ENCODE measurements at regions not wholly inside any gene's neighbourhood (a gene's known extent, or its start where the extent isn't known, plus 50 kb on each side); places are given as distances from the start of the nearest gene placed in this dataset.
A peak's percentile ranks its signal among the peaks of the same experiment; 100 is the strongest.
"Not testable (repeated sequence)": the region's sequence is repeated elsewhere in the genome, so short reads cannot be mapped to it uniquely, and the experiment has no call there.

DNA sequence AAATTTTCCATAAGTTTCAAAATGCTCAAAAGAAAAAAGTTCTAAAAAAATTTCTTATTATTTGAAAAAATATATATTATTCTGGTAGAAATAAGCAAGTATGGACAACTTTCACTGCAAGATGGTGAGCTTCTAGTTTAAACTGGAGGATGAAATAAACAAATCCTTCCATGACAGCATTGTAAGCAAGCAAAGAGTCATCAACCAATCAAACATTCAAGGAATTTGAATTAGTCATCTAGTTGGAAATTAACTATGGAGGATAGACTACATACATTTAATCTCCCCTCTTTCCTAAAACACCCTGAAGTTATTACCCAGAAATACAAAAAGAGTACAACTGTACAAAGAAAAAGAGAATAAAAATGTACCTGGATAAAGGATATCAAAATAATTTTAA, 51.0 kb upstream of the IRX5 start:
- peak; percentile 1 for DNase-seq (ENCODE audit: low read depth)

GRCh38 chr16:54878301-54878700, 52.4 kb upstream of the IRX5 start:
- no peak for DNase-seq (ENCODE audit: low read depth)

- no peak for DNase-seq (ENCODE audit: low read depth)
Observed at GRCh38 chr16:54875443-54875842, 55.2 kb upstream of the IRX5 start.

DNA sequence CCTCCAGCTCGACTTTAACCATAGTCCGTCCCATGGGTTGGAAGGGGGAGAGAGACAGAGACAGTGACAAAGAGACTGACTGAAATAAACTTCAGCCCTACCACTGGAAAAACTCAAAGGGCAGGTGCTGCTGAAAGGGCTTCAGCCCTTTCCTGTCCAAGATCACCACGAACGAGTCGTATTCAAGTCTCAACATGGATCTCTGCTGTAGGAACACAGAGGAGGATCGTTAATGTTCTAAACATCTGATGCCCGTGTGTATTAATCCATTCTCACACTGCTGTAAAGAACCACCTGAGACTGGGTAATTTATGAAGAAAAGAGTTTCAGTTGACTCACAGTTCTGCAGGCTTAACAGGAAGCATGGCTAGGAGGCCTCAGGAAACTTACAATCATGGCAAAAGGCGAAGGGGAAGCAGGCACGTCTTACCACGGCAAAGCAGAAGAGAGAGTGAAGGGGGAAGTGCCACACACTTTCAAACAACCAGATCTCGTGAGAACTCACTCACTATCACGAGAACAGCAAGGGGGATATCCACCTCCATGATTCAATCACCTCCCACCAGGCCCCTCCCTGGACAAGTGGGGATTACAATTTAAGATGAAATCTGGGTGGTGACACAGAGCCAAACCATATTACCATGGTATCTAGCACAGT, 56.8 kb upstream of the IRX5 start:
- not testable (repeated sequence) for DNase-seq (ENCODE audit: low read depth)

DNA sequence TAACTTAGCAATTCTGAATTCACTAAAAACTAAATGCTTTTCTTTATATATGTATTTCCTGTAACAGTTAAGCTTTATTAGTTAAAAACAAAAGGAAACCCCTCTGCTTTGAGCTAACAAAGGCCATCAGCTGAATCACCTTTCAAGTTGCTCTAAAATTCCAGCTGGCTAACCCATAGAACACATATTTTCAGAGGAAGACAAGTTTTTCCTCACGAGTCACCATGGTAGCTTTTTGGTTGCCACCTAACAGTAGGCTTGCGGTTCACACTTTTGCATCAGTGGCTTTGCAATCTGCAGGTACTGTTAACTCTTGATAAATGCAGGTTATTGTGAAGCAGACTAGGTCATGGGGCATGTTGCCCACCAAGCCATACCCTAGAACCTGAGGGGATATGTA, 57.6 kb upstream of the IRX5 start:
- DNase-seq (ENCODE audit: low read depth) = no peak

DNA sequence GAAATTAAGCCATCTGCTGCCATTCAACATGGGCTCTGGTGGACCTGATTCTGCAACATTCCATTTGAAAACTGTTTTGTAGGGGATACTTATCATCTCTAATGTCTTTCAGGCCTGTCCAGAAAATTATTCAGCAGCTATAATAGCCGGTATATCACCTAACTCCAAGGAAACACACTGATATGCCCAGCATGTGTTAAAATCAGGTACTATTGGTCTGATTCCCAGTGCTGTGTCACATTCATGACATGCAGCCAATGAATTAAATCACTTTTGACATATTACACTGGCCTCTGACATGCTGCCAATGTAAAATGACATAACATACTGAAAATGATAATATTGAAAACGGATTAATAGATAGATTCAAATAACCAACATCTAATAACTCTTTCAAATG, 60.5 kb upstream of the IRX5 start:
- DNase-seq (ENCODE audit: low read depth) = no peak

- peak; percentile 17 for DNase-seq (ENCODE audit: low read depth)
Observed at GRCh38 chr16:54867302-54867832, 63.3 kb upstream of the IRX5 start.

- DNase-seq (ENCODE audit: low read depth) = no peak
Observed at GRCh38 chr16:54862529-54862928, 68.1 kb upstream of the IRX5 start.

- DNase-seq (ENCODE audit: low read depth) = no peak
Observed at GRCh38 chr16:54856871-54857270, 73.8 kb upstream of the IRX5 start.

DNA sequence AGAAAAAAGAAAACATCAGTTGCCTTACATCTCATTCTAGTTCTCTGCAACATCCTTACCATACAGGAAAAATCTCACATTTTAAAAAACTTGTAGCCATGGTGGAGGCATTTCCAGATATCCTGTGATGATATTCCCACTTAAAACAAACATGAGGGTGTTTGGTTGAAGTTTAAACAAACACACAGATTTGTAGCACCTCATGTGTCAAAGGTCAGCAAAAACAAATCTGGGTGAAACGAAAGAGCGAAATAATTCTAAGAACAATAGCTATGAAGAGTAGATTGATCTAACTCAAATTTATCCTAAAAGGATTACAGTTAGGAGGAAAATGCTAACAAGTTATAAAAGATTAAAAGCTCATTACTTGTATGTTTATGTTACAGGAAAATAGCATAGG, 83.1 kb upstream of the IRX5 start:
- DNase-seq (ENCODE audit: low read depth) = no peak

DNA sequence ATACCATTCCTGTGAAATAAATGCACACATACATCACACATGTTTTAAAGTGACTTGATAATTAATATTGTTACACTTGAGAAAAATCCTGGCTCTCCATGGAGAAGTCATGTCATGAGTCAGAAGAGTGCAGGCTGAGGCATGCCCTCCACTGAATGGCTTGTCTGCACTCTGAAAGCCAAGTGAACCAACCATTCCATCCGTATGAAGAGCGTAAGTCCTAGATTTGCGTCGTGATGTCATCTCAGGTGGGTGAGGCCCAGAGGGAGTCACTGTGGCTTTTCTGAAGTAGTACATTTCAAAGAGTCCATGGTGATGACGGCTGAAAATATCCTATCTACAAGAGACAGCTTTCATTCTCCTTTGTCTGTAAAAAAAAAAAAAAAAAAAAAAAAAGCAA, 83.5 kb upstream of the IRX5 start:
- peak; percentile 11 for DNase-seq (ENCODE audit: low read depth)

- peak; percentile 20 for DNase-seq (ENCODE audit: low read depth)
Observed at GRCh38 chr16:54846766-54847165, 83.9 kb upstream of the IRX5 start.

DNA sequence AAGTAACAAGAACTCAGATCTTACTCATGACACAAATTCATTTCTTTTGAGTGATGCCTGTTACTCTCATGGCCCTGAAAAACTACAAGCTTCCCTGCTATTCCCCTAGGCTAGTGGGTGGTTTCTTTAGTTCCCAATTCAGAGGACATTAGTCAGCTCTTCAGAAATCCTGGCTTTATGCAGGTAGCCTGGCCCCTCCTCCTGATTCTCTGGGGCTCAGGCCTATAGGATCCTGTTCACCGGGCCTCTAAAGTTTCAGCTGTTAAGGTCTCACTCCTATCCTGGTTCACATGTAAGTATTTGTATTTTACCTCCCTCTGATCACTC, 87.3 kb upstream of the IRX5 start:
- no peak for DNase-seq (ENCODE audit: low read depth)

DNA sequence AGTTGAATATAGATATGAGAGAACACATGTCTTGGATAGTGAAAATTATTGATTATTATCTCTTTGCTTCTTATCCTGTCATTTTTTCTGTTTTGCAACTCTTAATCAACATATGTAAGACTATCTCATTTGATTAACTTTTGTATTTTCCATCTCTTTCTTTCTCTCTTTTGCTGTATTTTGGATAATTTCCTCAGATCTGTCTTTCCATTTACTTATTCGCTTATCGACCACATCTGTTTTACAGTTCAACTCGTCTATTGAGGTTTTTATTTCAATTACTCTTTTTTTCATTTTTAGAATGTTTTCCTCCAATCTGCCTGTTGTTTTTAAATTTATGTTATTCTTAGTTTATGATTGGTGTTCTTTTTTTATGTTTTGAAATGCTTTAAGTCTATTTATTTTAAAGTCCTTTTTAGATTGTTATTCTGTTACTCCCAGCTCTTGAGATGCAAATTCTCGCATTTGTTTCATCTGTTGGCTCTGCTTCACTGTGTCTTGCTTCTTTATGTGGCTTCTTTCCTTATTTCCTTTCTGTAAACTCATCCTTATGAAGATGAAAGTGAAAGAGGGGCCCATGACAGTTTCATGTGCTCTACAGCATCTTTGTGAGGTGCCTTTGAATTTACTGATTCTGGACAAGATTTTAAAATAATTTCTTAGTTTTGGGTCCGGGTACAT, 87.8 kb upstream of the IRX5 start:
- no peak for DNase-seq (ENCODE audit: low read depth)

GRCh38 chr16:54829691-54830090, 101.0 kb upstream of the IRX5 start:
- DNase-seq (ENCODE audit: low read depth) = no peak

DNA sequence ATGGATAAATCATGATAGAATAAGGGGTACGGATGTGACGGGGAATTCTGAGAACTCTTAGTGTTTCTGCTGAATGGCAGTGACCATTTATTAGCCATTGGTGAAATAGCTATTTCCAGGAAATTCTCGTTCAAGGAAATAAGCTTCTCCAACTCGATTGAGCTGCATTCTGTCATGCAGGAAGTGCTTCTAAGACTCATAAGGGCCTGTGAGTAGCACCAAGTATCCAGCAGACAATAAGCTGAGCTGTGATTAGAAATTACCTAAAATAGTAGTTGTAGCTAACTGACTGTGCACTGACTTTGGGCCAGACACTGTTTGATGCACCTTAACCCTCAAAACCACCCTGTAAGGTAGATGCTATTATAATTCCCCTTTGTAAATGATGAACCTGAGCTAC, 107.8 kb upstream of the IRX5 start:
- no peak for DNase-seq (ENCODE audit: low read depth)

DNA sequence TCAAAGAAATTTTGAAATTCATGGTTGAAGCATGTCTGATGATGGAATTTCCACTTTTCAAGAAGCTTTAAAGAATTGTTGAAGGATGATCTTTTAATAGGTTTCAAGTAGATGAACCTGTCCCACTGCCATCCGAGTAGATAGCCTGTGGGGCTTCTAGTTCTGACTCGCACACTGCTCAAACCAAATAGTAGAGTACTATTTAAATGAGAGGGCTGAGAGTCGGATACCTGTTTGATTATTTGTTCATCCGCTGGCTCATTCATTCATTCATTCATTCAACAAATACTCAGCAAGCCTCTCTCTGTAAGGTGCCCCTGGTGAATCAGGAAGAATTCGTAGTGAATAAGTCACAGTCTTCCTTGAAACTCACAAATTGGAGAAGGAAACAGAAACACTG, 108.2 kb upstream of the IRX5 start:
- no peak for DNase-seq (ENCODE audit: low read depth)

DNA sequence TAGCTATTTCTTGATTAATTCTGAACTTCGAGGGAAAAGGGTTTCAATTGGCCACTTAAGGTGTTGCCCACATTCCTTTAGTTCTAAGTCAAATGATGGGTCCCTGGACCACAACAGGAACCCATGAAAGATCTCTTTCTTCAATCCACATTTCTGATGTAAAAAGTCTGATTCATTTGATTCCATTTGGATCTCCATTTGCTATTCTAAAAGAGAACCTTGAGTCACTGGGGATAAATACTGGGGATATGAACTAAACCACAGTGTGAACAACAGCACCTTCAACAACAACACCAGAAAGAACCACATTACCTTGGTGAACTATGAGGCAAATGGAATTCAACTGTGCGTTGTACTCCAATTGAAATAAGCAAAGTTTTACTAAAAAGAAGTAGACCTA, 108.9 kb upstream of the IRX5 start:
- no peak for DNase-seq (ENCODE audit: low read depth)

DNA sequence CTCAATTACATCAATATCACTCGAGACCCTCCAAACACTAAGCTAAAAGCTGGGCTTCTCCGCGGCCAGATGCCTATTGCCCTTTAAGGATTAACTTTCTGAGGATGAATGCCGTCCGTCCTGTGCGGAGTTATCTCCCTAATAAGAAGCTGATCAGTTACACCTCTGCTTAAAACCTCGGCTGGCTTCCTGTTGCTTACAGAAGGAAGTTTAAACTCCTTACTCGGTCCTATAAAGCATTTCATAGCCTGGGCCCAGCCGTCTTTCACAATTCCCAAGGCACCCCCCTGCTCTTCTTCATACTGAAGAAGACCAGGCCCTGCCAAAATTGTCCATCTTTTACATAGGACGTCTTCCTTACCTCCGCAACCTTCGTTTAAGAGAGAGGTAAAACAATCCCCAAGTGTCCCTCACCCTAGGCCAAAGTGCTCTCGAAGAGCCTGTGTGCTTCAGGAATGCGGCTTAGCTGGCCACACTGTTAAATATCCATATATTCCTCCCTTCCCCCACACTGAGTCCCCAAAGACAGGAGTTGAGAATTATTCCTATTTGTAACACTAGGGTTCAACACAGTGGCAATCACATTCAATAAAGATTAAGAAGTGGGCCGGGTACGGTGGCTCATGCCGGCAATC, 112.6 kb upstream of the IRX5 start:
- DNase-seq (ENCODE audit: low read depth) = no peak

GRCh38 chr16:54817432-54817831, 113.2 kb upstream of the IRX5 start:
- peak; percentile 24 for DNase-seq (ENCODE audit: low read depth)

DNA sequence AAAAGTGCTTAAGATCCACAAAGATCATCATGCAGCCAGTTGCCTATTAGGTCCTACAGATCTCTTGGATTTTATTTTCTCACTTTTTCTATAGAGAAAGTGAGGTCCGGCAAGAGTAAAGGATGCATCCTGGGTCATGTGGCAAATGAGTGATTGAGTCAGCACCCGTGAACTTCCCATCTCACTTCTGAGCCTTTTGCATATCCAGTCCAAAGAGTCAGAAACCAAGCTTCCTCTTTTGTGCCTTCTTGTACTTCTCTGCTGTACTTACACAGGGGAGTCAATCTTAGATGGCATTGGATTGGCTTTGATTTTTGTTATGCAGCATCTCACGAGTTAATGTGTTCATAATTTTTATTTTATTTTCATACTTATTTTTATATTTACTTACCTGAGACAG, 114.2 kb upstream of the IRX5 start:
- no peak for DNase-seq (ENCODE audit: low read depth)

DNA sequence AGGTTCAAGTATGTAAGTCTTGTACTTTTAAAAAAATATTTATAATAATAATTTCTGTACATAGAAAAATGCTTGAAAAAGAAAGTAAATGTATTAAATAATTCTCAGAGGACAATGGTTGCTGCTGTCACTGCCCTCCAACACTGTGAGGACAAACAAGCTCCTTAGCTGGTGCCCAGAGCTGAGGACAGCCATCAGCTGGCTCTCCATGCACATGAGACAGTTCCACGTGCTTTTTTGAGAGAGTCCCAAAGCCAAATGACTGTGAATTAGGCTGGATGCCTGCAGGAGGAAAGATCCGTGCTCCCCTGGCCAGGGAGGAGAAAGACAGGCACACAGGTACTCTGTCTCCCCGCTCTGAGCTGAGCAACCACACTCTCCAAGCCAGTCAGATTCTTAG, 115.5 kb upstream of the IRX5 start:
- DNase-seq (ENCODE audit: low read depth) = no peak

DNA sequence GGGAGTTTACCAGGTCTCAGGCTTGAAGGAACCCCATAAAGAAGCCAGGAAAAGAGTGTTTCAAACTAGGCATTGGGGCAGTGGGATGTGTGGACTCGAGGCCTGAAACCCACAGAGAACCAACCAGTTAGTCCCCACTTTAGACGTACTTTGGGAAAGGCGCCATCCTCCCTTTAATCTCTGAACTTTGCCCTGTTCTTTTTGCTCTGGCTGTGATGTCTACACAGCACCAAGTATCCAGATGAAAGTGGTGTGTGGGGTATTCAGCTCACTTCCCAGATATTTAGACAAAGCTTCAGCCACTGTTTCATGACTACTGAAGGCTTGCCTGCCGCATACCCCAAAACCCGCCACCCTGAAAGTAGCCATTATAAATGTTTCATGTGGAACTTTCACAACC, 116.9 kb upstream of the IRX5 start:
- DNase-seq (ENCODE audit: low read depth) = no peak
